RPMI8226 (cell line): ENCODE measurements at regions not wholly inside any gene's neighbourhood (a gene's known extent, or its start where the extent isn't known, plus 50 kb on each side); places are given as distances from the start of the nearest gene placed in this dataset.

Experiments
- DNase-seq: peaks from one replicate; pipeline ENCODE4 v3.0.0-alpha.2; 2015

- DNase-seq: no peak
Observed at GRCh38 chr10:1968257-1969033, 231.1 kb upstream of the ADARB2 start.

GRCh38 chr10:1966712-1967376 lies 229.5 kb upstream of the ADARB2 start:
- DNase-seq: no peak

GRCh38 chr10:1964476-1964875 lies 227.2 kb upstream of the ADARB2 start:
- DNase-seq: no peak

GRCh38 chr10:1963341-1963740 lies 226.0 kb upstream of the ADARB2 start:
- peak; percentile 9 for DNase-seq

GRCh38 chr10:1961989-1962388 lies 224.7 kb upstream of the ADARB2 start:
- no peak for DNase-seq

- DNase-seq: no peak
Observed at GRCh38 chr10:1960982-1961381, 223.7 kb upstream of the ADARB2 start.

GRCh38 chr10:1957057-1957456 lies 219.7 kb upstream of the ADARB2 start:
- no peak for DNase-seq

- no peak for DNase-seq
Observed at GRCh38 chr10:1954300-1954699, 217.0 kb upstream of the ADARB2 start.

GRCh38 chr10:1952126-1953095 lies 215.1 kb upstream of the ADARB2 start:
- DNase-seq: no peak

- DNase-seq: no peak
Observed at GRCh38 chr10:1950803-1951495, 213.6 kb upstream of the ADARB2 start.

- DNase-seq: no peak
Observed at GRCh38 chr10:1947464-1948003, 210.2 kb upstream of the ADARB2 start.

GRCh38 chr10:1944487-1944886 lies 207.2 kb upstream of the ADARB2 start:
- no peak for DNase-seq

GRCh38 chr10:1942478-1942877 lies 205.2 kb upstream of the ADARB2 start:
- DNase-seq: no peak

GRCh38 chr10:1939016-1939415 lies 201.7 kb upstream of the ADARB2 start:
- DNase-seq: no peak

- DNase-seq: no peak
Observed at GRCh38 chr10:1938317-1938716, 201.0 kb upstream of the ADARB2 start.

GRCh38 chr10:1935912-1936311 lies 198.6 kb upstream of the ADARB2 start:
- no peak for DNase-seq

GRCh38 chr10:1933215-1933614 lies 195.9 kb upstream of the ADARB2 start:
- DNase-seq: no peak

GRCh38 chr10:1932692-1933094 lies 195.4 kb upstream of the ADARB2 start:
- no peak for DNase-seq

GRCh38 chr10:1928606-1929005 lies 191.3 kb upstream of the ADARB2 start:
- DNase-seq: no peak

- DNase-seq: no peak
Observed at GRCh38 chr10:1923998-1924397, 186.7 kb upstream of the ADARB2 start.

GRCh38 chr10:1923586-1923985 lies 186.3 kb upstream of the ADARB2 start:
- no peak for DNase-seq

- no peak for DNase-seq
Observed at GRCh38 chr10:1920941-1921340, 183.6 kb upstream of the ADARB2 start.
